Kidney epithelial cell (primary cell): ENCODE measurements at regions not wholly inside any gene's neighbourhood (a gene's known extent, or its start where the extent isn't known, plus 50 kb on each side); places are given as distances from the start of the nearest gene placed in this dataset.

Experiments used
- DNase-seq: peaks from one replicate; pipeline ENCODE4 v3.0.0-alpha.2; 2010; ENCODE audit warnings: low read depth
- H3K27me3 ChIP-seq: 2 replicates; pipeline ENCODE4 v1.6.0; 2011; ENCODE audit warnings: low read length; ENCODE audit not compliant: control insufficient read depth, insufficient read depth
- H3K36me3 ChIP-seq: 2 replicates; pipeline ENCODE4 v1.5.1; 2011; ENCODE audit warnings: low read length; ENCODE audit not compliant: control insufficient read depth, insufficient read depth
- H3K4me3 ChIP-seq: 2 replicates; pipeline ENCODE4 v1.5.1; 2011; ENCODE audit warnings: low read depth, mild to moderate bottlenecking, control low read depth, low read length
- TF ChIP-seq, protein P1 (sequence below): IDR thresholded peaks from 2 replicates; pipeline ENCODE4 v1.5.1; 2011; ENCODE audit warnings: mild to moderate bottlenecking, moderate library complexity, low read length, control low read depth, inconsistent platforms; ENCODE audit not compliant: insufficient read depth, poor library complexity, severe bottlenecking

DNA sequence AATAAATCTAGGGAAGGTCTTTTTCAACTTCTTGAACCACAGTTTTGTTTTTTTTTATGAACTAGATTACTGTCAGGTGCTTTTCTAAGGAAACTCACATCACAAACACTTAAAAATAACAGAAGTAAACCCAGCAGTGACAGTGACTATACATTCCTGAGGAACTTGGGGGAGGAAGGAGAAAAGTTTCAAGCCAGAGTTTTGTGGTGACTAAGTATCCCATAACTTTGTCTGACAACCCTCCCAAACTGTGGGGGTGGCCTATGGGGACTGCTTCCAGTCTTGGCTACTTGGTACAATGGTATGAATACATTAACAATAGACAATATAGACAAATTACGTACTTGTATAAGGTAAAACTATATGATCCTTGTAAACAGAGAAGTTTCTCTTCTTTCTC is 202.5 kb upstream of the MAN1A1 start:
- H3K27me3 ChIP-seq, result no peaks in the 10 kb centered on the region
- TF ChIP-seq, protein P1, sequence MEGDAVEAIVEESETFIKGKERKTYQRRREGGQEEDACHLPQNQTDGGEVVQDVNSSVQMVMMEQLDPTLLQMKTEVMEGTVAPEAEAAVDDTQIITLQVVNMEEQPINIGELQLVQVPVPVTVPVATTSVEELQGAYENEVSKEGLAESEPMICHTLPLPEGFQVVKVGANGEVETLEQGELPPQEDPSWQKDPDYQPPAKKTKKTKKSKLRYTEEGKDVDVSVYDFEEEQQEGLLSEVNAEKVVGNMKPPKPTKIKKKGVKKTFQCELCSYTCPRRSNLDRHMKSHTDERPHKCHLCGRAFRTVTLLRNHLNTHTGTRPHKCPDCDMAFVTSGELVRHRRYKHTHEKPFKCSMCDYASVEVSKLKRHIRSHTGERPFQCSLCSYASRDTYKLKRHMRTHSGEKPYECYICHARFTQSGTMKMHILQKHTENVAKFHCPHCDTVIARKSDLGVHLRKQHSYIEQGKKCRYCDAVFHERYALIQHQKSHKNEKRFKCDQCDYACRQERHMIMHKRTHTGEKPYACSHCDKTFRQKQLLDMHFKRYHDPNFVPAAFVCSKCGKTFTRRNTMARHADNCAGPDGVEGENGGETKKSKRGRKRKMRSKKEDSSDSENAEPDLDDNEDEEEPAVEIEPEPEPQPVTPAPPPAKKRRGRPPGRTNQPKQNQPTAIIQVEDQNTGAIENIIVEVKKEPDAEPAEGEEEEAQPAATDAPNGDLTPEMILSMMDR, result no peak
- no peaks in the 10 kb centered on the region for H3K36me3 ChIP-seq
- no peak for DNase-seq
- no peak overlapping the region for H3K4me3 ChIP-seq

DNA sequence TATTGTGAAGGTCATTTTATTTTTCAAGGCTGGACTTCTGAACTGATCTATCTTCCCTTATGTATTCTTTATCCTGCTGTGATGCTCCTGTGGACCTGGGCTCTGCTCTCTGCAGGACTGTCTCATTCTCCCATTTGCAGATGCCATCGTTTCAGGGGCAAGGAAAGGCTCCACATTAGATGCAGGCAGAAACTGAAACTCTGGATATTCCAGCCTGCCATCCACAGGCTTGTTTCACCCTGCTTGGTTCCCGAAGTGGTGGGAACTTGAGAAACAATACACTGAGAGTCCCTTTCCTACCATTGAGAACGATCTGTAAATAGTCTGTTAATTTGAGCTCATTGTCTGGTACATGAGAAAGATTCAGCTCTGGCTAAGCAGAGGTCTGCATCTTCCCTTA is 197.5 kb upstream of the MAN1A1 start:
- DNase-seq, result no peak
- no peaks in the 10 kb centered on the region for H3K36me3 ChIP-seq
- no peaks in the 10 kb centered on the region for H3K27me3 ChIP-seq
- H3K4me3 ChIP-seq, result no peak overlapping the region
- TF ChIP-seq, protein P1, result no peak

GRCh38 chr6:119545245-119545644 is 195.7 kb upstream of the MAN1A1 start:
- TF ChIP-seq, protein P1, result no peak
- no peak for DNase-seq
- Histone ChIP-seq H3K27me3 (no peaks in the 10 kb centered on the region), H3K36me3 (no peaks in the 10 kb centered on the region), H3K4me3 (no peak overlapping the region)

DNA sequence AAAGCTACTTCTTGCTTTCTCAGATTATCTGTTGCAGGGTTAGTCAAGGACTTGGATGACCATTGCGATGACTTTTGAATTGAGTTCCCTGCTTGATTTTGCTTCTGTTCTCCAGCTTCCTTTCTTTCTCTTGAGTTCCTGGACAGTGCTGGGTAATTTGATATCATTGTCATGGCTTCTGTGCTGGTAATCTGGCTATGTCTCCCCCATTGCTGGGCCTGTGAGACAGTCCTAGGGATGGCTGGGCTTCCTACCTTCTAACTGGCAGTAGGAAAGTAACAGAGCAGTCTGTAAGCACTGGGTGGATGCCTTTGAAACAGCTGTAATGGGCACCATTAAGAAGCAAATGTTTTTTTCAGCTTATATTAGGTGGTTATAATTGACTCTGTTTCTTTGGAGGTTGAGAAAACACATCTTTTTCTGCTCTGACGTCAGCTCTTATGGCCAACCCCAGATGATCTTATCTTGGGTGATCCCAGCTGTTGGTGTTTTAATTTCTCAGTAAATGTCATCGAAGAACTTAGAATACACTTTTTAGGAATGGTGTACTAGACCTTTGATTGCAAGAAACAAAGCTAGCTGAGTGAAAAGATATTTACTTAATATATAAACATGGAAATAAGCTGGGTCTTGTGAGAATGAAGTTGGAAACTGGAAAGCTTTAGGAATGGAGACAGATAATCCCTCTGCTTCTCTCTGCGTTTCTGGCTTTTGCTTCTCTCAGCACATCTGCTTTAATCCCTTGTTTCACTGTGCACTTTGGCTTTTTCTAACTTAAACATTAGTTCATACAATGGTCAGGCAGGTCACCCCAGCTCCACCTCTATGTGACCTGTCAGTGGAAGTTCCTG is 195.0 kb upstream of the MAN1A1 start:
- no peak overlapping the region for H3K4me3 ChIP-seq
- DNase-seq, result no peak
- TF ChIP-seq, protein P1, result no peak
- H3K27me3 ChIP-seq, result no peaks in the 10 kb centered on the region
- H3K36me3 ChIP-seq, result no peaks in the 10 kb centered on the region

DNA sequence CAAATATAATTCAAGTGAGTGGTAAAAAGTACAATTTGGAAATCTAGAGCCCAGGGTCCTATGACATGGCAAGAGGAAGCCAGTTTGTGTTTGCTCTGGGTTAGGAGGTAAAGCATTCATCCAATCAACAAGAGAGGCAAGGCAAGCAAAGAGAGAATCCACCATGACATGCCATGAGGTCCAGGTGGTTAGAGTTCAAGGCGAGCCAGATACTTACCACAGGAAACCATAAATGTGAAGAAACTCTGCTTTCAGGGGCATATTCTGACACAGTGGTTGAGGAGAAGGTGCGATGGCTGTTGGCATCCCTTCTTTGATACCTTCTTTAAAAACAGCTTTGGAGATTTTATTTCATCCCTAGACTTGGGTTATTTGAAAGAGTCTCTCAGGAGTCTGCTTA is 193.8 kb upstream of the MAN1A1 start:
- DNase-seq, result no peak
- Histone ChIP-seq H3K27me3 (no peaks in the 10 kb centered on the region), H3K36me3 (no peaks in the 10 kb centered on the region), H3K4me3 (no peak overlapping the region)
- TF ChIP-seq, protein P1, result no peak

DNA sequence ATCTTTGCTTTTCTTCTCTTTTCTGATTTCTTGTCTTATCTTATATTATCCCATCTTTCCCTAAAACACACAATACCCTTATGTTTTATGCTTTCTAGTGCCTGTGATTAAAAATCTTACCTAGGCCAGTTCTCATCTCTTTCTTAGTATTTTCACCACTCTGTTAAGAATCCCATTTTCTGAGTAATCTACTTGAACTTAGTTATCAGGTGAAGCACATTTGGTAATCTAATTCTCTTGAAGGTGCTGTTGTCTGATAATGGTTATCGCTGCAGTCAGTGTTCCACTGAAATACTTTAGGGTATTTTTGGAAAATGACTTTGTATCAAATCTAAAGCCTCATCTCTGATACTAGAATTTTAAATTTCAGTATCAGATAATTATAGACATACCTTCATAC is 192.5 kb upstream of the MAN1A1 start:
- no peaks in the 10 kb centered on the region for H3K27me3 ChIP-seq
- DNase-seq, result no peak
- H3K4me3 ChIP-seq, result no peak overlapping the region
- H3K36me3 ChIP-seq, result no peaks in the 10 kb centered on the region
- TF ChIP-seq, protein P1, result no peak
